DMS114 treated with DMSO at 0.1 percent for 48 hours (cell line): ENCODE measurements at regions not wholly inside any gene's neighbourhood (a gene's known extent, or its start where the extent isn't known, plus 50 kb on each side); places are given as distances from the start of the nearest gene placed in this dataset.
"Not testable (repeated sequence)": the region's sequence is repeated elsewhere in the genome, so short reads cannot be mapped to it uniquely, and the experiment has no call there.

Experiments used
- DNase-seq: peaks from one replicate; lab custom pipeline; 2025; ENCODE audit not compliant: unreplicated experiment; lab: John Stamatoyannopoulos, UW

GRCh38 chr2:57475391-57475790 is 571.2 kb upstream of the VRK2 start:
- DNase-seq = no peak

DNA sequence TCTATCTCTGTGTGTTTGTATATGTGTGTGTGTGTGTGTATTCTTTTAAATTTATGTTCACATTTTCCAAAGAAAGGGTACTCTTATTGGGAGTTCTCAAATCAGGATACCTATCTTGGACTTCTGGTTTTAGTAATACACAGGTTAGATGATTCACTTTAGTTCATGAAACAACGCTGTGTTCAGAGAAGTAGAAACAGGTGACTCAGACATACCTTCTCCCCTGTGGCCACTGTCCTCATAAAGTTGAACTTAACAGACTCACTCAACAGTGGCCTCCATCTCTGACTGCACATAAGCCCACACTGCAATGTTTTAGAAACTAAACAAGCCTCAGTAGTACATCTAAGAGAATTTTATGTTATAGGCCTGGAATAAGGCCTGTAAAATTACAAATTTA is 566.6 kb upstream of the VRK2 start:
- no peak for DNase-seq

DNA sequence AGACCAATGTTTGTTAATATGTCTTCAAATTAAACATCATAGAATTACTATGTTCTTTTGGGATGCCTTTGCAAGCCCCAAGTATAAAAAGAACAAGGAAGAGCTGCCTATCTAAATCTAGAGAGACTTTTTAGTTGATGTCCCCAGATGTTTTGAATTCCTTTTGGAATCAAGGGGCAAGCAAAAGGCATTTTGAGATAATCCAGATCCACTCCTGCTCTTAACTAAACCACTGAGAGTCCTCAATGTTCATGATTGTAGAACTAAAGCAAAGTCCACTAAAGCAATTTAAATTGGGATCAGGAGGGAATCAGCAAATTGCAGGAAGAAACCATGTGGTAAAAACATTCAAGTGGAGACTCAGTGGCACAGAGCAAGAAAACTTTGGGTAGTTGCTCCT is 558.5 kb upstream of the VRK2 start:
- no peak for DNase-seq

- no peak for DNase-seq
Observed at GRCh38 chr2:57490741-57491140, 555.9 kb upstream of the VRK2 start.

GRCh38 chr2:57491213-57491612 is 555.4 kb upstream of the VRK2 start:
- DNase-seq = no peak

DNA sequence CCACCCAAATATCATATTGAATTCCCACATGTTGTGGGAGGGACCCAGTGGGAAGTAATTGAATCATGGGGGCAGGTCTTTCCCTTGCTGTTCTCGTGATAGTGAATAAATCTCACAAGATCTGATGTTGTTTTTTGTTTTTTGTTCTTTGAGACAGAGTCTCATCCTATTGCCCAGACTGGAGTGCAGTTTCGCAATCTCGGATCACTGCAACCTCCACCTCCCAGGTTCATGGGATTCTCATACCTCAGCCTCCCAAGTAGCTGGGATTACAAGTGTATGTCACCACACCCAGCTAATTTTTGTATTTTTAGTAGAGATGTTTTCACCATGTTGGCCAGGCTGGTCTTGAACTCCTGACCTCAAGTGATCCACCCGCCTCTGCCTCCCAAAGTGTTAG is 552.6 kb upstream of the VRK2 start:
- not testable (repeated sequence) for DNase-seq

GRCh38 chr2:57497489-57498096 is 549.0 kb upstream of the VRK2 start:
- peak; percentile 46 for DNase-seq

- no peak for DNase-seq
Observed at GRCh38 chr2:57504787-57505186, 541.8 kb upstream of the VRK2 start.

DNA sequence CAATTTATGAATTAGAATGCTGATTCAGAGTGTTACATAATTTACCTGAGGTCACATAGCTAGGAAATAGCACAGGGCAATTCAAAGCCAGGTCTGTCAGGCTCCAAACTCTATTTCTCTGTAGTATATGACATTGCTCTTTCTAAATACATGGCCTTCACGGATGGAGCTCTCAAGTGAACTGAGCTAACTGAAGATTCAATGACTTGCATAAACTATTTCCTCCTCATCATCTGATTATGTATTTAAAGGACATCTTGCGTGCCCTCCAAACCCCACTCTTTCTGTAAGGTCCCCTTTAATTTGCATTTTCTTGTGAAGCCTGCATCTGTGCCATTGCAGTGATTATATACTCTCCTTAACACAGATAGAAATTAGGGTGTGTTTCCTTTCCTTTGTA is 537.4 kb upstream of the VRK2 start:
- DNase-seq = no peak

DNA sequence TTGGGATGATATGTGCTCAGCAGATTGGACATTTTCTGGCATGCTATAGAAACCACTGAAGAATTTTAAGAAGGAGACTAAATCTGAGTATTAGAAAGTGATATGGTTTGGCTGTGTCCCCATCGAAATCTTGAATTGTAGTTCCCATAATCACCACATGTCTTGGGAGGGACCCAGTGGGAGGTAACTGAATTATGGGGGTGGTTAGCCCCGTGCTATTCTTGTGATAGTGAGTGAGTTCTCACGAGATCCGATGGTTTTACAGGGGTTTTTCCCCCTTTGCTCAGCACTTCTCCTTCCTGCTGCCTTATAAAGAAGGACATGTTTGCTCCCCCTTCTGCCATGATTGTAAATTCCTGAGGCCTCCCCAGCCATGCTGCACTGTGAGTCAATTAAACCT is 535.9 kb upstream of the VRK2 start:
- DNase-seq = no peak

DNA sequence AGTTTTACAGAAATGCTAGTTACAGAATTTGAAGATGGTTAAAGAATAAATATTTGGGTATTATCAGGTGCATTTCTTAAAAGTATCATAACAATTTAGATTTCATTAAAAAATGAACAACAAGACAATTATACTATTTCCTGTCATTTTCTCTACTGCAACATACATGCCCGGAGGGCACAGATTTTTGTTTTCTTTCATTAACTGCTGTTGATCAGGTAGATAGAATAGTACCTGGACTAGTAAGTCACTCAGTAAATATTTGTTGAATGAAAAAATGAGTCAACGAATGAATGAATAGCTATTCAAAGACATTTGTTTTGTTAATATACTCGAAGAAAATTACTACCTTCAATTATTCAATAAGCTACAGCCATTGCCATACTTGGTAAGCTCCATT is 531.2 kb upstream of the VRK2 start:
- DNase-seq = no peak

GRCh38 chr2:57516698-57517340 is 529.8 kb upstream of the VRK2 start:
- peak; percentile 68 for DNase-seq

- no peak for DNase-seq
Observed at GRCh38 chr2:57523304-57523703, 523.3 kb upstream of the VRK2 start.

GRCh38 chr2:57527685-57528084 is 518.9 kb upstream of the VRK2 start:
- no peak for DNase-seq

DNA sequence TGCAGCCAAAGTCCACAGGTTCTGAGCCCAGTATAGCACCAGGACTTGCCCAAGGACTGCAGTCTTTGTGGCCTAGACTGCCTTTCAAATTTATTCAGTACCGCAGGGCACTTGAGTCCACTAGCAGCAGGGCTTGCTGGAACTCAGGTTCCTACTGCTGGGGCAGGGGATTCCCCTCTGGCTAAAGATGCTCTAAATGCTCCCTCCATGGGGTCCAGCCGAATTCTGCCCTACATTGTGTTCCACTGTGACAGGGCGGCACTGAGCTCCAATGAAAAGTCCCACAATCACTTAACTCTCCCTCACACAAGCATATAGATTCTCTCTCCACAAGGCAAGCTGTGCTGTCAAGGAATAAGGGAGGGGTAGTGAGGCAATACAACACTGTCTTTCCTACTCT is 518.1 kb upstream of the VRK2 start:
- DNase-seq = no peak

DNA sequence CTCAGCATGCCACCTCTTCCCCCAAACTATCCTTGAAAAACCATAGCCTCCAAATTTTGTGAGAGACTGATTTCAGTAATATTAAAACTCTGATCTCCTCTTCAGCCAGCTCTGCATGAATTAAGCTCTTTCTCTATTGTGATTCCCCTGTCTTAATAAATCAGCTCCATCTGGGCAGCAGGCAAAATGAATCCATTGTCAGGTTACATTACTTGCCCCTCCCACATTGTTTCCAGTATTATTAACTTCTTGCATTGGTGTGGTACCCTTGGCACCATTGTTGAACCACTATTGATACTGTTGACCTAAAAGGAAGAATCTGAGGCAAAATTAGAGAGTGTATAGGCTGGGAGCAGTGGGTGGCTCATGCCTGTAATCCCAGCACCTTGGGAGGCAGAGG is 512.2 kb upstream of the VRK2 start:
- no peak for DNase-seq

DNA sequence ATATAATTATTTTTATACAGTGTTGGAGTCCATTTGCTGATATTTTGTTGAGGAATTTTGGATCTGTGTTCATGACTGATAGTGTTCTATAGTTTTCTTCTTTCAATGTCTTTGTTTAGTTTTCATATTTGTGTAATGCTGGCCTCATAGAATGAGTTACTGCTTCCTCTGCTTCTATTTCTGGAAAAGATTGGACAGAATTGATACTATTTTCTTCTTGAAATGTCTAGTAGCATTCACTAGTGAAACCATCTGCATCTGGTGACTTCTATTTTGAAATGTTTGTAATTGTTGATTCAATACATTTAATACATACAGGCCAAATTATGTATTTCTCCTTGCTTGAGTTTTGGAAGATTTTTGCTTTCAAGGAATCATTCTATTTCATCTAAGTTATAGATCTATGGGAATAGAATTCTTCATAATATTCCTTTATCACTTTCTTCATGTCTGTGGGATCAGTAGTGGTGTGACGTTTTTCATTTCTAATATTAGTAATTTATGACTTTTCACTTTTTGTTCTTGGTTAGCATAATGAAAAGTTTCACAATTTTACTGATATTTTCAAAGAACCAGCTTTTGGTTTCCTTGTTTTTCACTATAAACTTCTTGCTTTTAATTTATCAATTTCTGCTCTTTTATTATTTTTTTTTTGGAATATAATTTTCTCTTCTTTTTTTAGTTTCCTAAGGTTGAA is 509.9 kb upstream of the VRK2 start:
- no peak for DNase-seq

GRCh38 chr2:57539761-57540160 is 506.8 kb upstream of the VRK2 start:
- no peak for DNase-seq

- DNase-seq = no peak
Observed at GRCh38 chr2:57542081-57542480, 504.5 kb upstream of the VRK2 start.

- DNase-seq = no peak
Observed at GRCh38 chr2:57543211-57543610, 503.4 kb upstream of the VRK2 start.

GRCh38 chr2:57544624-57545023 is 502.0 kb upstream of the VRK2 start:
- DNase-seq = no peak

DNA sequence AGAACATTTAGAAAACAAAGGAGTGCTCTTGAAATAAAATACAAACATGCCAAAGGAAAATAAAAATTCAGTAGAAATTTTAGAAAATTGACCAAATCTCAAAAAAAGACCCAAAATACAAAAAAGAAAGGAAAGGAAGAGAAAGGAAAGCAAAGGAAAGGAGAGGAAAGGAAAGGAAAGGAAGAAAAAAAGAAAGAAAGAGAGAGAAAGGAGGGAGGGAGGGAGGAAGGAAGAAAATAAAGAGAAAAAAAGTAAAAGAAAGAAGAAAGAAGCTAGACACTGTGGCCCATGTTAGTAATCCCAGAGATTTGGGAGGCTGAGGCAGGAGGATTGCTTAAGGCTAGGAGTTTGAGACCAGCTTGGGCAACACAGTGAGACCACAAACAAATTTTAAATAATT is 500.1 kb upstream of the VRK2 start:
- DNase-seq = no peak
